H9 (cell line): ENCODE measurements at regions not wholly inside any gene's neighbourhood (a gene's known extent, or its start where the extent isn't known, plus 50 kb on each side); places are given as distances from the start of the nearest gene placed in this dataset.

ENCODE experiments used
- DNase-seq: peaks from one replicate; pipeline ENCODE4 v3.0.0-alpha.2; 2017
- H2AFZ ChIP-seq: one replicate; pipeline ENCODE4 v1.6.1; 2013; ENCODE audit warnings: mild to moderate bottlenecking, low read length, control low read depth, moderate library complexity
- H2AK5ac ChIP-seq: 2 replicates; pipeline ENCODE4 v1.6.1; 2013; ENCODE audit warnings: low read length, control low read depth, mixed read lengths; ENCODE audit not compliant: insufficient read length
- H2BK120ac ChIP-seq: one replicate; pipeline ENCODE4 v1.6.1; 2013; ENCODE audit warnings: low read depth, mild to moderate bottlenecking, low read length, control low read depth, inconsistent platforms; ENCODE audit not compliant: poor library complexity, severe bottlenecking
- H2BK12ac ChIP-seq: 2 replicates; pipeline ENCODE4 v1.6.1; 2013; ENCODE audit warnings: low read length, control low read depth, mixed read lengths, low read depth; ENCODE audit not compliant: insufficient read length
- H2BK15ac ChIP-seq: 2 replicates; pipeline ENCODE4 v1.6.1; 2013; ENCODE audit warnings: low read depth, low read length, control low read depth
- H2BK20ac ChIP-seq: one replicate; pipeline ENCODE4 v1.6.1; 2013; ENCODE audit warnings: low read depth, mild to moderate bottlenecking, low read length, control low read depth, inconsistent platforms; ENCODE audit not compliant: poor library complexity, severe bottlenecking
- H2BK5ac ChIP-seq: 2 replicates; pipeline ENCODE4 v1.6.1; 2013; ENCODE audit warnings: low read length, control low read depth, mixed read lengths; ENCODE audit not compliant: insufficient read length
- H3K14ac ChIP-seq: 2 replicates; pipeline ENCODE4 v1.6.1; 2013; ENCODE audit warnings: low read length, control low read depth; ENCODE audit not compliant: insufficient read depth
- H3K18ac ChIP-seq: 2 replicates; pipeline ENCODE4 v1.6.1; 2013; ENCODE audit warnings: low read depth, mild to moderate bottlenecking, mixed read lengths, low read length, control low read depth; ENCODE audit not compliant: insufficient read length
- H3K23ac ChIP-seq: 2 replicates; pipeline ENCODE4 v1.6.1; 2013; ENCODE audit warnings: low read length, control low read depth, mixed read lengths, low read depth; ENCODE audit not compliant: insufficient read length
- H3K23me2 ChIP-seq: 2 replicates; pipeline ENCODE4 v1.6.1; 2013; ENCODE audit warnings: low read depth, mild to moderate bottlenecking, mixed read lengths, low read length, control low read depth; ENCODE audit not compliant: insufficient read length, poor library complexity, severe bottlenecking
- H3K27ac ChIP-seq: 2 replicates; pipeline ENCODE4 v1.5.1; 2013; ENCODE audit warnings: low read length, control low read depth, mixed read lengths, low read depth; ENCODE audit not compliant: insufficient read length
- H3K27me3 ChIP-seq: 2 replicates; pipeline ENCODE4 v1.6.1; 2013; ENCODE audit warnings: low read length, control low read depth, inconsistent platforms; ENCODE audit not compliant: insufficient read depth
- H3K4ac ChIP-seq: 2 replicates; pipeline ENCODE4 v1.6.1; 2013; ENCODE audit warnings: low read depth, mild to moderate bottlenecking, control low read depth, inconsistent platforms, low read length, moderate library complexity
- H3K4me1 ChIP-seq: 2 replicates; pipeline ENCODE4 v1.6.1; 2013; ENCODE audit warnings: low read length, control low read depth, inconsistent platforms; ENCODE audit not compliant: insufficient read depth
- H3K4me2 ChIP-seq: 2 replicates; pipeline ENCODE4 v1.6.1; 2013; ENCODE audit warnings: low read length, control low read depth, mixed read lengths; ENCODE audit not compliant: insufficient read length, insufficient read depth
- H3K56ac ChIP-seq: 2 replicates; pipeline ENCODE4 v1.6.1; 2013; ENCODE audit warnings: low read depth, mild to moderate bottlenecking, mixed read lengths, low read length, control low read depth; ENCODE audit not compliant: insufficient read length
- H3K79me1 ChIP-seq: 2 replicates; pipeline ENCODE4 v1.6.1; 2013; ENCODE audit warnings: low read depth, mild to moderate bottlenecking, moderate library complexity, low read length, control low read depth, inconsistent platforms; ENCODE audit not compliant: insufficient read depth, poor library complexity, severe bottlenecking
- H3K79me2 ChIP-seq: 2 replicates; pipeline ENCODE4 v1.6.1; 2013; ENCODE audit warnings: low read length, control low read depth, inconsistent platforms; ENCODE audit not compliant: insufficient read depth
- H3K9ac ChIP-seq: 2 replicates; pipeline ENCODE4 v1.6.1; 2013; ENCODE audit warnings: low read length, control low read depth, mixed read lengths; ENCODE audit not compliant: insufficient read length; ENCODE audit errors: extremely low read depth
- H3K9me3 ChIP-seq: one replicate; pipeline ENCODE4 v1.6.1; 2013; ENCODE audit warnings: low read depth, low read length, inconsistent platforms; ENCODE audit not compliant: control insufficient read depth
- H3T11ph ChIP-seq: one replicate; pipeline ENCODE4 v1.6.1; 2013; ENCODE audit warnings: mild to moderate bottlenecking, low read length, control low read depth, inconsistent platforms
- H4K20me1 ChIP-seq: one replicate; pipeline ENCODE4 v1.6.1; 2013; ENCODE audit not compliant: control insufficient read depth, insufficient read length, insufficient read depth
- H4K5ac ChIP-seq: 2 replicates; pipeline ENCODE4 v1.6.1; 2013; ENCODE audit warnings: low read depth, mild to moderate bottlenecking, mixed read lengths, low read length, control low read depth; ENCODE audit not compliant: insufficient read length
- H4K8ac ChIP-seq: replicated peaks from 2 replicates; pipeline ENCODE4 v1.6.1; 2013; ENCODE audit warnings: low read length, control low read depth, mixed read lengths, low read depth; ENCODE audit not compliant: insufficient read length
- H4K91ac ChIP-seq: 2 replicates; pipeline ENCODE4 v1.6.1; 2013; ENCODE audit warnings: low read depth, mild to moderate bottlenecking, moderate library complexity, mixed read lengths, low read length, control low read depth; ENCODE audit not compliant: insufficient read length
- H3K27ac Mint-ChIP-seq, 3 experiments: 2 replicates in 2 of 3; 3 replicates in 1 of 3; pipeline ENCODE4 v1.8.0; 2020 to 2021; ENCODE audit warnings: mixed read lengths in 3 of 3, mild to moderate bottlenecking in 1 of 3, moderate library complexity in 1 of 3
- H3K27me3 Mint-ChIP-seq: 2 replicates; pipeline ENCODE4 v1.8.0; 2021; ENCODE audit warnings: low read depth, mild to moderate bottlenecking, moderate library complexity, mixed read lengths
- H3K36me3 Mint-ChIP-seq, 3 experiments: 2 replicates in 2 of 3; 3 replicates in 1 of 3; pipeline ENCODE4 v1.8.0; 2020 to 2021; ENCODE audit warnings: low read depth in 3 of 3, mixed read lengths in 3 of 3; ENCODE audit not compliant: insufficient read depth in 1 of 3
- H3K4me1 Mint-ChIP-seq, 2 experiments: 2 replicates each; pipeline ENCODE4 v1.8.0; 2020; ENCODE audit warnings: mixed read lengths in 2 of 2
- H3K4me3 Mint-ChIP-seq, 2 experiments: 2 replicates in 1 of 2; 3 replicates in 1 of 2; pipeline ENCODE4 v1.8.0; 2020 to 2021; ENCODE audit warnings: mild to moderate bottlenecking in 2 of 2, mixed read lengths in 2 of 2, moderate library complexity in 1 of 2
- H3K9me3 Mint-ChIP-seq, 2 experiments: 2 replicates in 1 of 2; 3 replicates in 1 of 2; pipeline ENCODE4 v1.8.0; 2020; ENCODE audit warnings: mild to moderate bottlenecking in 2 of 2, mixed read lengths in 2 of 2, moderate library complexity in 1 of 2
- WGBS: extraction: QIAGEN DNeasy Blood & Tissue Kit; methylation state at CpG from one replicate; pipeline ENCODE4 v1.1.7; 2013; ENCODE audit warnings: missing lambda C conversion rate, low lambda C conversion rate, mixed read lengths; ENCODE audit not compliant: insufficient read length; ENCODE audit errors: extremely low coverage; 5-methylcytosine and 5-hydroxymethylcytosine counted together
- TF ChIP-seq, protein P1 (sequence below): fragments of 200-600 bp; sonication (generic); conservative IDR thresholded peaks from 3 replicates; pipeline ENCODE4 v1.8.0; 2021; ENCODE audit warnings: antibody characterized with exemption, mild to moderate bottlenecking

DNA sequence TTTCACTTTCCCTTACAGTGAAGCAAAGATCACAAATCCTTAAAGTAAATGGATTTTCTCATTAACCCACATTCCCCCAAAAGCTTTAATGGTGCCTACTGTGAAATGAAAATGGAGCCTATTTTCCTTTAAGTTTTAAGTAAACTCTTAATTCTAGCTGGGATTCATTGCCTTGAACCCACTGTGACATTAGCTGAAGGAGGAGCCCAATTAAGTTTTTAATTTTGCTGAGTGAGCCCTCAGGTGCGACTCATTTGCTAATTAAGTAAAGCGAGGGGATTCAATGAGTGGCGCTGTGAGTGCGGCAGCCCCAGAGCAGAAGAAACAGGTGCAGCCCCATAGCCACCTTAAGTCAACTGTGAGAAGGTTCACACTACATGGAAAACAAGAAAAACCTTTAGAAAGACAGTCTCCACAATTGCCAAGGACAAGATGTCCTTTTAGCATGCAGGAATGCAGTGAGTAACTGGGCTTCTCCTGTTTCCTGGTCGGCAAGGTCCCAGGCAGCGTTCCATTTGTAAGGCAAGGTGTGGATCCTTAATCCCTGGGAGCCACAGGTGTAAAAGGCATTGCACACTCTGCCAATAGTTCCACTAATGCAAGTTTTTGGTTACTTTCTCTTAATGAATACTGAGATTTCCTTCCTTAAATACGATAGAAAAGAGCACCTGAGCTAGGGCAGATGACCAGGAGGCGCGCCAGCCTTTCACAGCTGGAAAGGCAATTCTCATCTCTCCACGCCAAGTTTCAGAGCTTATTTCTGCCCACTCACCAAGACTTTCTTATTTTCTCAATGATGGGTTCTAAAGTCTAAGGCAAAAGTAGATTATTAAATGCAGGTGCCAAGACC lies 87.7 kb downstream of the TMEM18 start:
- Histone ChIP-seq H3K4ac (no peak overlapping the region), H4K20me1 (no peaks in the 10 kb centered on the region), H2AK5ac (no peak overlapping the region), H3K4me2 (no peak overlapping the region), H2BK5ac (no peak overlapping the region), H3K9ac (no peak overlapping the region), H3K23ac (no peak overlapping the region), H3K9me3 (no peaks in the 10 kb centered on the region), H2BK12ac (no peak overlapping the region), H4K8ac (no peak overlapping the region), H2AFZ (no peak overlapping the region), H3K14ac (no peak overlapping the region), H3T11ph (no peak overlapping the region), H2BK20ac (no peak overlapping the region), H3K79me1 (no peaks in the 10 kb centered on the region), H3K18ac (no peak overlapping the region), H3K79me2 (no peaks in the 10 kb centered on the region), H3K56ac (no peak overlapping the region), H4K91ac (no peak overlapping the region), H3K27me3 (no peaks in the 10 kb centered on the region), H3K4me1 (peaks cover 3% of the 10 kb centered on the region; the same call in 1 of the 2 replicates), H3K27ac (no peak overlapping the region), H2BK15ac (no peak overlapping the region), H2BK120ac (no peak overlapping the region), H3K23me2 (no peaks in the 10 kb centered on the region), H4K5ac (no peak overlapping the region)
- DNase-seq = no peak
- peaks cover 3% of the 10 kb centered on the region for H3K27me3 Mint-ChIP-seq
- H3K4me1 Mint-ChIP-seq = peaks cover 12 to 20% of the 10 kb centered on the region in 2 experiments
- no peak overlapping the region for H3K4me3 Mint-ChIP-seq
- TF ChIP-seq, protein P1, sequence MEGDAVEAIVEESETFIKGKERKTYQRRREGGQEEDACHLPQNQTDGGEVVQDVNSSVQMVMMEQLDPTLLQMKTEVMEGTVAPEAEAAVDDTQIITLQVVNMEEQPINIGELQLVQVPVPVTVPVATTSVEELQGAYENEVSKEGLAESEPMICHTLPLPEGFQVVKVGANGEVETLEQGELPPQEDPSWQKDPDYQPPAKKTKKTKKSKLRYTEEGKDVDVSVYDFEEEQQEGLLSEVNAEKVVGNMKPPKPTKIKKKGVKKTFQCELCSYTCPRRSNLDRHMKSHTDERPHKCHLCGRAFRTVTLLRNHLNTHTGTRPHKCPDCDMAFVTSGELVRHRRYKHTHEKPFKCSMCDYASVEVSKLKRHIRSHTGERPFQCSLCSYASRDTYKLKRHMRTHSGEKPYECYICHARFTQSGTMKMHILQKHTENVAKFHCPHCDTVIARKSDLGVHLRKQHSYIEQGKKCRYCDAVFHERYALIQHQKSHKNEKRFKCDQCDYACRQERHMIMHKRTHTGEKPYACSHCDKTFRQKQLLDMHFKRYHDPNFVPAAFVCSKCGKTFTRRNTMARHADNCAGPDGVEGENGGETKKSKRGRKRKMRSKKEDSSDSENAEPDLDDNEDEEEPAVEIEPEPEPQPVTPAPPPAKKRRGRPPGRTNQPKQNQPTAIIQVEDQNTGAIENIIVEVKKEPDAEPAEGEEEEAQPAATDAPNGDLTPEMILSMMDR = no peak
- H3K27ac Mint-ChIP-seq = no peak overlapping the region; a peak in 1 of 7 replicates
- no peaks in the 10 kb centered on the region; a peak in 1 of 7 replicates for H3K36me3 Mint-ChIP-seq
- H3K9me3 Mint-ChIP-seq = no peaks in the 10 kb centered on the region; a peak in 2 of 5 replicates
- WGBS = no CpG with 5 or more reads among the region's 10 CpGs
